NCI-H82 treated with DMSO at 0.1 percent for 48 hours (cell line): ENCODE measurements at regions not wholly inside any gene's neighbourhood (a gene's known extent, or its start where the extent isn't known, plus 50 kb on each side); places are given as distances from the start of the nearest gene placed in this dataset.
"Not testable (repeated sequence)": the region's sequence is repeated elsewhere in the genome, so short reads cannot be mapped to it uniquely, and the experiment has no call there.

ENCODE experiments used
- DNase-seq: peaks from one replicate; lab custom pipeline; 2025; ENCODE audit not compliant: unreplicated experiment; lab: John Stamatoyannopoulos, UW

DNA sequence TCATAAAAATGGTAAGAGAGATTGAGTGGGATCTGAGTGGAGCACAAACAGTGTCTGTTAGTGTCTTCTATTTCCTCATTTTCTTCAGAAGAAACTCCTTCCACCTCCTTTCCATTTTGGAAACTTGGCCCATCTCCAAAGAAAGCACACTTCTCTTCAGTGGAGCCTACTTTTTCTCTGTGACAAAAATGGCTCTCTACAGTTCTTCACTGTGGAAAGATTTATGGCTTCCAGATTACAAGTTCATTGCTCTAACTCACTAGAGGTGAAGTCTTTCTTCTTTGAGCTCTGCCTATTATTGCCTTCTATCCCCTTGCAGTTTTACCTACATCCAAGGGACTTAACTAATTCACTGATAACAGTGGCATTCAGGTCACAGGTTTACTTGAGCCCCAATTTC, 325.8 kb downstream of the ANTXR2 start:
- DNase-seq = no peak

DNA sequence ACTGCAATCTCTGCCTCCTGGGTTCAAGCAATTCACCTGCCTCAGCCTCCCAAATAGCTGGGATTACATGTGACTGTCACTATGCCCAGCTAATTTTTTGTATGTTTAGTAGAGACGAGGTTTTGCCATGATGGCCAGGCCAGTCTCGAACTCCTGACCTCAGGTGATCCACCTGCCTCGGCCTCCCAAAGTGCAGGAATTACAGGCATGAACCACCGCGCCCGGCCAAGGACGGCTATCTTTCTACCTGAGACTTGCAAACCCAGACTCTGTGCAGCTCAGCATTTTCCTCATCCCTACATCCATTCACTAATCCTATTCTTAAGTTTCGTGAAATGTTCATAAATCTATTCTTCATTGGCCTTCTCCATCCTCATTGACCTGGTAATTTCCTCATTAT, 330.0 kb downstream of the ANTXR2 start:
- DNase-seq = no peak

DNA sequence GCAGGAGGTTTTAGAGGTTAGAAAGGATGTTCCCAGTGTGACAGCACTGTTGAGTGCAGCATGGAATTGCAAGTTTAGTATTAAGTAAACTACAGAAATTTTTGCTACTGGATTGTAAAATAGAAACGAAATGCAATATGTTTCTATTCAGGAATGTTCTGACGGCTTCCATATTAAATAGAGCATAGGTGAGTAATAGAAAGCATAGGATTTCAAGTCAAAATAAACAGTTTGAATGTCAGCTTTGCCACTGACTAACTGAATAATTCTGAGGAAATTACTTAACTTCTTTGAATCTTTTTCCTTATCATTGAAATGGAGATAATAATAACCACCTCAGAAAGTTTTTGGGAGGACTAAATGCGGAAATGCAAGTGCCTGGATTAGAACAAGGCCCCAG, 331.9 kb upstream of the GK2 start:
- no peak for DNase-seq

DNA sequence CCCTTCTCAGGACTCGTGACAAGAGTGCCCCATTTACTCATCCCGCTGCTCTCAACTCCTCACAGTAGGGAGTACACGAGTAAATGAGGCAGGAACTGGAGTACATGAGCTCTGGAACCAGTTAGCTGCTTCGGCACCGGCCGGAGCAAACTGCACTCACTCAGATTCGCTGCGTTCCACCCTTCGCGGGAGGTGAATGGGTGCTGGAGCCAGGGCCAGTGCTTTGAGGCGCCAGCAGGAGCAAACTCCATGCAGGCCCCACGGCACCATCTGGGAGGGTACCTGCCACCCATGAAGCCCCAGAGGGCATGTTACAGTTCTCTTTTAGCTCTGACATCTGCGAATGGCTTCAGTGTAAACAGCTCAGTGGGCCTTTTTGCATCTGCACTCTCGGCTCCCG, 315.5 kb upstream of the GK2 start:
- no peak for DNase-seq

DNA sequence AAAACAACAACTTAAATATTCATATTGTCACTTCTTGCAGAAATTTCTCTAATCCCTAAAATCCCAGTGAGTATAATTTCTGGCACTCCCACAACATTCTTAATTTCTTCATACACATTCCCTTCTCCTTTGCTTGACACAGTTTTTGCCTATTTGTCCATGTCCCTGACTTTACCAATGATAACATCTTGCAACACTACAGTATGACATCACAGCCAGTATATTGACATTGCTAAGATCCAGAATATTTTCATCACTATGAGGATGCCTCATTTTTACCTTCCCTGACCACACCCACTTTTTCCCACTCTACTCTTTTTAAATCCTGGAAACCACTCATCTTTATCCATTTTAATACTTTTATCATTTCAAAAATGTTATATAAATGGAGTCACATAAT, 292.3 kb upstream of the GK2 start:
- no peak for DNase-seq

DNA sequence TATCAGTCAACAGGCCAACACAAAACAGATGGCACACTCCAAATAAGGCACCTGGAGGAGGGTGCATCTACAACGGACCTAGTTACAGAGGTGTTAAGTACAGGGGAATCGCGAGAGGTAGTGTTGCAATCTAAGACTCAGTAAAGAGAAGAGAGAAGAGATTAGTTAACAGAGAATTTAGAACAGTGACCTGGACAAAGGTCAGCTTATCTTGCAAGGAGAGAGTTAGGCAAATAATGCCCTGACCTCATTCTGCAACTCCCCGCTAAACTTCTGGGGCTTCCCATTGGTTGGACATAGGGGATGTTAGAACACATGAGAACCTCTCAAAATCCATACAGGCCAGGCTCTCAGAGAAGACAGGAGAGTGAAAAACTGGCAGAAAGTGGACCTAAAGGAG, 289.4 kb upstream of the GK2 start:
- no peak for DNase-seq

DNA sequence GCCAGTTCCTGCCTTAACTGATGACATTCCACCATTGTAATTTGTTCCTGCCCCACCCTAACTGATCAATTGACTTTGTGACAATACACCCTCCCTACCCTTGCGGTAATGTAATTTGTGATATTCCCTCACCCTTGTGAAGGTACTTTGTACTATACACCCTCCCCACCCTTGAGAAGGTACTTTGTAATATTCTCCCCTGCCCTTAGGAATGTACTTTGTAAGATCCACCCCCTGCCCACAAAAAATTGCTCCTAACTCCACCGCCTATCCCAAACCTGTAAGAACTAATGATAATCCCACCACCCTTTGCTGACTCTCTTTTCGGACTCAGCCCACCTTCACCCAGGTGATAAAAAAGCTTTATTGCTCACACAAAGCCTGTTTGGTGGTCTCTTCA, 288.5 kb upstream of the GK2 start:
- not testable (repeated sequence) for DNase-seq

DNA sequence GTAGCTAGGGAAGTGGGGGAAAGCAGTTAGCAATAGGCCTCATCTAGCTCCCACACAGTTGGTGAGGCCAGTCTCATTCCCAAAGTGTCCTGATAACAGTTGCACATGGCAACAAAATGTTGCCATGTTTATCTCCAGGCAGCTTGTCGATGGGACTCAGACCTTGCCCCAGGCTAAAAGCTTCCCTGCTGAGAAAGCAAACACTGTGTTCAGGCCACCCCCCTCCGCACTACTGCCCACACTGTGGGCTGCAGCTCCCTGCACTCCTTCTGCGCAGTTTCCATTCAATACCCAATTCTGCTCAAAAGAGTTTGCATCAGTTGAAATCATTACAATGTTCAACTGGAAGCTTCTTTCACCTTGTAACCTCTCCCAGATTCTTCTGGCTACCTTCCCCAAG, 287.8 kb upstream of the GK2 start:
- DNase-seq = no peak

DNA sequence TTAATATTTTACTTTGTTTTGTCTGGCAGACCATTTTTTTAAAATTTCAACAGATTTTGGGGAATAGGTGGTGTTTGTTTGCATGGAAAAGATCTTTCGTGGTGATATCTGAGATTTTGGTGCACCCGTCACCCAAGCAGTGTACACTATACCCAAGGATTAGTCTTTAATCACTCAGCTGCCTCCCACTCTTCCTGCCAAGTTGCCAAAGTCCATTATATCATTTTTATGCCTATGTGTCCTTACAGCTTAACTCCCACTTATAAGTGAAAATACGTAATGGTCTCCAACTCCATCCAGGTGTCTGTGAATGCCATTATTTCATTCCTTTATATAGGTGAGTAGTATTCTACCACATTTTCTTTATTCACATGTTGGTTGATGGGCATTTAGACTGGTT, 281.7 kb upstream of the GK2 start:
- DNase-seq = no peak

DNA sequence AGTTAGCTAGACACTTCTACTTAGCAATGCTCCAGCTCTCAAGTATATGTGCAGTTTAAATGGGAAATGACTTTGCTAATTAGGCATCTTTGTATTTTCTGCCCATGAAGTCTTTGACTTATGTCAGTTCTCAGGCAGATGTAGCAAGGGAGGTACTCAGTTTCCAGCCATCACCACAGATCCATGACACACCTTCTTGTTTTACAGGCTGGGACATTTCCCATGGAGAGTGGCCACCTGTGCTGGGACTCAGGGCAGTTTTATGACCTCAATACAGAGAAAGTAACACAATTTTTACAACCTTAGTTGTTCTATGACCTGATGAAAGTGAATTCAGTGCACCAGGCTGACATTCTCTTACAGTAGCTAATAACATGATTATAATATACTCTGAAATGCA, 280.7 kb upstream of the GK2 start:
- DNase-seq = no peak

DNA sequence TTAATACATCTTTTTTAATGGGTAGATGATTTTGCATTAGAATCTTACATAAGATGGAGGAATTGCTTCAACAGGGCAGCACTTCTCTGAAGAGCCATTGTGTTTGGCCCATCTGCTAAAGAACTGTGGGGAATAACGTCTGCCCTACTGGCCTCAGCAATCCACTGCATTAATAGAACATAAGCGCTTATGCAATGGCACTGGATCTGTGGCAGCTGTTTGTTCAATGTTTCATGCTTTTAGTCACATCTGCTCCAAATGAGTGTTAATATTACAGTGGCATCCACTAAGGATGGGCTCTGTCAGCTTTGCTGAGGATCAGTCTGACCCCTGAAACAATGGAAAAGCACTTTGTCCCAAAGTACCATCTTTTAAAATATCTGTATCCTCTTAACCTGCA, 279.0 kb upstream of the GK2 start:
- no peak for DNase-seq

DNA sequence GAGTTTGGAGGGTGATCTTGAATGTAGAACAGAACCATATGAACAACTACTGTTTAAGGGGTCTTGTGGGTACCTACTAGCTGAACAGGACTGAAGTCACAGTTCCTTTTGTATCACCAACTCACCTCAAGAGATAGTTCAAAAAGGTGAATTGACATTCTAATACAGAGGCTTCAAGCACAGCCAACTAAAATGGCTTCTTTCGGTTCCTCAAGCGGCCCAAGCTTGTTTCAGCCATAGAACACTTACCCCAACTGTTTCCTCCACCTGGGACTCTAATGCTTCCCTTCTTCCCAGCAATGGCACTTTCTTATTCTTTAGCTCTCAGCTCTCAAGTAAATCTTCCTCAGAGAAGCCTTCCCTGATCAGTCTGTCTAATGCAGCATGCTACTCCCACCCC, 277.5 kb upstream of the GK2 start:
- no peak for DNase-seq

DNA sequence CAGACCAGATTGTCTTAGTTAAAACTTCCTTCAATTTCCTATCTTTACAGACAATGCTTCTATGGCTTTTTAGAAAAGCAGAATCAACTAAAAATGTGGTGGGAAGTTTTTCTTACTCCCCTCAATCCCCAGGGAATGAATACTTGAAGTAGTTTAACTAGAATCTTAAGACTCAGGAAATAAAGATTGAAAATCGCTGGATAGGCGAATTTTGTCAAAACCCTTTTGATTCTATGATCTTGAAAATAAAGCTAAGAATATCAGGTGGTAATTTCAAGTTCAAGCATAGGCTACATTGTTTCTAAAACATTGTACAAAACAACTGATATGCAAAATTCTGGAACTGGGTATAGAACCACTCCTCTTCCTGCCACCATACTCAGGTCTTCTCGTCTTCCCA, 276.5 kb upstream of the GK2 start:
- DNase-seq = no peak

DNA sequence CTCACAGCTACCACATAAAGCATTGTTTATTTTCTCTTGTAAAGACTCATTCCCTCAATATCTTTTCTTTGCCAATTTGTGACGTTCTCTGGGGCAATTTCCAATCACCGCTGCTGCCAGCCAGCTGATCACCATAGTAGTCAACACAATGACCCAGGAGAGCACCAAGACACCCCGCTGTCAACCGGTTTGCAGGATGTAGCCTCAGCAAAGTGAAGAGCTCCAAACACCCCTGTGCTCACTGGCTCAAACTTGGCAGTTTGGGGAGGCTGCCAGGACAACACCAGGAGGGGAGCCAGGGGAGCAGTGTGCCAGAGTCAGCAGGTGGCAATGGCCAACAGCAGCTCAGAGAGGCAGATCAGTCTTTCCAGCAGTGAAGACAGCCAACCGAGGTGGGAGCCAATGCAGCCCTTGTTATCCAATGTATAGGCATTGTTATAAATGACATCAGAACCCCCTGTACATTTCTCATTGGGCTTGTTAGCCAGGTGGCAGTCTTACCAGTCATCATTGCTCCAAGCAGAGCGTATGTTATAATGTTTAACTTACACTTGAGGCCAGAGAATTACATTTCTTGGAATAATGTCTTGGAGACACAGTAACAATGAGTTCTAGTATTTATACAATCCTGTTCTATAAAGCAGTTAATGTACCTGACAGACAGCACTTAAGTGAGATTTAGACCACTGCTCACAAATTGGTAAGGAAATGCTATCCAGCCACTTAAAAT, 274.9 kb upstream of the GK2 start:
- DNase-seq = no peak

DNA sequence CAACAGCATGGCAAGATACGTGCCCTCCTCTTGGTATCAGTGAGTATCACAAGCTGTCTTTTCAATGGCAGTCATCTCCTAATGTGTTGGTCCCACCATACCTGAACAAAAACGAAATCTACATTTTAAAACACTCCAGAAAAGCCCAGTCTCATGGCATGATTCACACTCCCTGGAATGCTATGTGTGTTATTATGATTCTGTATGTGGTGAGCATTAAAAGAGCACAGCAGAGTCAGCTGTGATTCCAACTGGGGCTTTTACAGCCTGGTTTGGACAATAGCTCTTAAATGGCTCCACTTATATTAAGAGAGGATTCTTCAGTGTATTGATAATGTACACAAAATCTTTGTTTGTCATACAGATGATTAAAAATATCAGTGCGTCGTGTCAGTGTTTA, 274.1 kb upstream of the GK2 start:
- DNase-seq = no peak

DNA sequence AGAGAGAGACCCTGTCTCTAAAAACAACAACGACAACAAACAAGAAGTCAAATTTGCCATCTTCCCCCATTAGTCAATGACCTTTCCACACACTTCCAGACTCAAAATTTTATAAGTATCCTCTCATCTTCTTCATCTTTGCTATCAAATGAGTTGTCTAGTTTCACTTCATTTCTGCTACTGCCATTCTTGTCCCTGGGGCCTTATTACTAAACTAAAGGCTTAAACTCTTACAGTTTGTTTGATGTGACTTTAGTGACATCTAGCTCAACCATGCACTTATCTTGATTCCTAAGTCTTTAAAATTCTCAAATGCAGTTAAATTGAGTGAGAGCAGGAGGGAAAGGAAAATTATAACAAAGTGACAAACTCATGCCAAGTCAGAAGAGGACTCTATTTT, 271.8 kb upstream of the GK2 start:
- no peak for DNase-seq

DNA sequence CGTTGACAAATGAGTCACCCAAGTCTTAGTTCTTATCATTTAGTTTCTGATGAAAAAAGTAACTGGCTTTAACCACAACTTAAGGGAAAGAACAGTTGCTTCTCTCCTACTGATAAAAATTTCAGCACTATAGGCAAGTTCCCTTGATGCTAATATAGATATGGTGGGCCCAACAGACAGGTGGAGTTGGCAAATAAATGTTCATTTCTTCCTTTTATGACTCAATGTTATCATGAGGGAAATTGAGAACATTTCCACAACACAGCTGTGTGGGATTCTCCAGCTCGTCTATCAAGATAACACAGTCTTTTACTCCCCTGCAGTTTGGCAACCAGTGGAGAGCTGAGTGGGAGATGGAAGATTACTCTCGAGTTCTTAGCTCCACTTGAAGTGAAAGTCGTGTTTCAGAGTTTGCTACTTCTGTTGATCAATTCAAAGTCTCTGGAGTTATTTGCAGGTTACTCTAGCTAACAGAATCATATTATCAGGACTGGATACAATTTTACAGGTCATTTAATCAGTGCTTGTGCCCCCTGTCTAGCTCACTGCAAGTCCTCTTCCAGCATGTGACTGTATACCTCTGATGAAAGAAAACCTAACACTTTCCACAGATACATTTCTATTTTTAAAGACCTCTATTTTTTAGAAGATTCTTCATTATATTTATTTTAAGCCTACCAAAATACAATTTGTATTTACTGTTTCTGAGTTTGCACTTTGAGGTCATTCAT, 270.6 kb upstream of the GK2 start:
- DNase-seq = no peak

DNA sequence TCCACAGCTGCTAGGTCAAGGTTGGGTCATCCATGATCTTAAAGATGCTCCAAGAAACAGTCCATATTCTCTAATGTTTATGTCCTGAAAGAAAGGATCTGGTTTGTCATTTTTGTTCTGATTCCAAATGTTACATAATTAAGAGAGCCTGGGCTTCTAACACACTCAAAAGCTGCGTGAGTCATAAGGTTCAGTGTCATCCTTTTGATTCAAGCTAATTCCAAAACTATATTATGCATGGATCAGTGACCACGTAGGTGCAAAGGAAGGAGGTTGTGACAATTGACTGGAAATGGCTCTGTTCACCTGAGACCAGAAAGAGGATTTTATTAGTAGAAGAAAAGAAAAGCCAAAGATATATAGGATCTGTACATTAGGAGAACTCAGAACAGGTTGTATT, 268.7 kb upstream of the GK2 start:
- DNase-seq = no peak

DNA sequence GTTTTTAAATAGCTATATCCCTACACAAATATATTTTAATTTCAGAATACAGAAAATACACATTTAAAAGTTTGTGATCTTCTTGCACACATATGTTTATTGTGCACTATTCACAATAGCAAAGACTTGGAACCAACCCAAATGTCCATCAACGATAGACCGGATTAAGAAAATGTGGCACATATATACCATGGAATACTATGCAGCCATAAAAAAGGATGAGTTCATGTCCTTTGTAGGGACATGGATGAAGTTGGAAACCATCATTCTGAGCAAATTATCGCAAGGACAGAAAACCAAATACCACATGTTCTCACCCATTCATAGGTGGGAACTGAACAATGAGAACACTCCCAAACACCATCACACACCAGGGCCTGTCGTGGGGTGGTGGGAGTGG, 266.9 kb upstream of the GK2 start:
- DNase-seq = not testable (repeated sequence)

DNA sequence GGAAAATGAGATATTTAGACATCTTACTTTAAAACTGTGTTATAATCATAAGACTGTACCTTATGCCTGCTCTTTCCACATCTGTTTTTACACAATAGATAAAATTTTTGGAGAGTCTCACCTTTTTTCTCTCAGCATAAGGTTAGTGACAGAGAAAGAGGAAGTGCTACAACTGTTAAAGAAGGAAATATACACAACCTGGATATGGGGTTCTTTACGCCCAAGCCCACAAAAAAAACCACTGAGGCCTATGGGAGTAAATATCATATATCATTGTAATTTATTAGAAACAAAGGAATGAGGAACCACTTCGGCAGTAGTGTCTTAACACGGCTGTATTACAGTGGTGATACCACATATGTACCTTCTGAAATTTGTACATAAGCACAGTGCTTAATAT, 265.9 kb upstream of the GK2 start:
- no peak for DNase-seq

DNA sequence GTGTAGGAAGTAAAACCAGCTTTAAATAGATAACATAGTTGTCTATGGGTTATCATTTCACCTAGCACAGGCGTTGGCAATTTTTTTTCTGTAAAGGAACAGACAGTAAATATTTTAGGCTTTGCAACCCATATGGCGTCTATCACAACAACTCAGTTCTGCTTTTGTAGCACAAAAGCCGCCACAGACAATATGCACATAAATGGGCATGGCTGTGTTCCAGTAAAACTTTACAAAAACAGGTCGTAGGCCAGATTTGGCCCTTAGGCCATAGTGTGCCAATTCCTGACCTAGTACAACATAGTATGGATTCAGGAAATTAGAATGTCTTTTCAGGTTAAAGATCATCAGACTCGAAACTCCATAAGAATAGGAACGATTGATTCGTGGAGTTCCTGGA, 265.3 kb upstream of the GK2 start:
- no peak for DNase-seq

DNA sequence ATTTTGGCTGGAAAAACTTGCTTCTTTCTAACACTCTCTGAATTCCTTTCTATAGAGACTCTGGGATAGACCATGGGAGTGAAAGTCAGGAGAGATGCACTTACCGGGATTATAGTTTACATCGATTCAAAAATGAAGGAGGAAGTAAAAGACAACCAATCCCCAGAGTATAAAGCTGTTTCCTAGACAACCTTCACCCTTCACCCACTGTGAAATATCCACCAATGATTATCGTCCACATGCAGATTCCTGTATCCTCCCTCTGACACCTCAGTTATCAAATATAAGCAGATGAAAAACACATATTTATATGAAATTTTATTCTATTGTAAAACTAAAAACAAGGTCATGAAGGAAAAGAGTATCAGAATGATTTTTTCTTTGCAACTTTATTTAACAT, 258.8 kb upstream of the GK2 start:
- no peak for DNase-seq

DNA sequence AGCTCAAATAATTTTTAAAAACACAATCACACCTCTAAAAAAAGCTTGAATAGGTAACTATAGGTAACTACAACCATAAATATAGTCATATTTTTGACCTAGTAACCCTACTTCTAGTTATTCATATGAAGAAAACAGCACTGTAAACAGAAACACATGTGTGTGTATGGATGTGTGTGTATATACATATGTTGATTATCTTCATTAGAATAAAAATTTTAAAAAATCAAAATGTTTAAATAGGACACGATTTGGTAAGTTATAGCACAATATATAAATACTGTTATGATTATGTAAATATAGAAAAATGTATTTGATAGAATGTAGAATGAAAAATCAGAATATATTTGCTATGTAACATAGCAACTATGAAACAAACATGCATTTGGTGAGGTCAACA, 258.1 kb upstream of the GK2 start:
- DNase-seq = no peak
